SK-N-SH (cell line): ENCODE measurements at regions not wholly inside any gene's neighbourhood (a gene's known extent, or its start where the extent isn't known, plus 50 kb on each side); places are given as distances from the start of the nearest gene placed in this dataset.

ENCODE experiments used
- CTCF ChIA-PET: fragments of 300-600, 350-600 bp; formaldehyde crosslinking; extraction: SDS; loops from one replicate; lab custom pipeline; 2021; lab: Yijun Ruan, JAX
- POLR2A ChIA-PET: fragments of 350-600 bp; sonication (Branson Sonifier 250); formaldehyde crosslinking; extraction: SDS; loops from one replicate; lab custom pipeline; 2020; ENCODE audit warnings: antibody characterized with exemption, inconsistent platforms; lab: Yijun Ruan, JAX
- DNase-seq: peaks from one replicate; pipeline ENCODE4 v3.0.0; 2012
- H2AFZ ChIP-seq: fragments of 200-600 bp; sonication (generic); 2 replicates; pipeline ENCODE4 v1.8.1; 2016; ENCODE audit warnings: antibody characterized with exemption, mild to moderate bottlenecking, low read depth
- H3F3A ChIP-seq: fragments of 200-600 bp; sonication (generic); replicated peaks from 2 replicates; pipeline ENCODE3; 2016; ENCODE audit warnings: antibody characterized with exemption, mild to moderate bottlenecking; ENCODE audit not compliant: insufficient read depth
- H3K27ac ChIP-seq, 2 experiments: fragments of 200-500 bp in 1 of 2; fragments of 200-600 bp in 1 of 2; sonication (Bioruptor generic) in 1 of 2; sonication (generic), shearing (Covaris generic) in 1 of 2; 2 replicates each; pipeline versions ENCODE4 v1.5.1 to v1.6.1; 2014 to 2016; ENCODE audit warnings: low read depth in 2 of 2, inconsistent platforms in 1 of 2, low read length in 1 of 2, mild to moderate bottlenecking in 1 of 2, mixed read lengths in 1 of 2
- H3K27me3 ChIP-seq: fragments of 200-600 bp; sonication (generic), shearing (Covaris generic); 2 replicates; pipeline ENCODE4 v1.6.1; 2016; ENCODE audit warnings: mixed run types; ENCODE audit not compliant: insufficient read depth
- H3K36me3 ChIP-seq, 2 experiments: fragments of 200-500 bp in 1 of 2; fragments of 200-600 bp in 1 of 2; sonication (Bioruptor generic) in 1 of 2; sonication (generic) in 1 of 2; replicated peaks in 1 of 2; 2 replicates each; pipeline versions ENCODE3 to v1.5.1; 2014 to 2016; ENCODE audit warnings: low read length in 1 of 2, mild to moderate bottlenecking in 1 of 2; ENCODE audit not compliant: insufficient read depth in 2 of 2, control insufficient read depth in 1 of 2
- H3K4me1 ChIP-seq, 2 experiments: fragments of 200-500 bp in 1 of 2; fragments of 200-600 bp in 1 of 2; sonication (Bioruptor generic) in 1 of 2; sonication (generic), shearing (Covaris generic) in 1 of 2; 2 replicates each; pipeline versions ENCODE4 v1.5.1 to v1.6.1; 2014 to 2016; ENCODE audit warnings: low read depth in 1 of 2, low read length in 1 of 2, mixed run types in 1 of 2; ENCODE audit not compliant: insufficient read depth in 2 of 2, control insufficient read depth in 1 of 2
- H3K4me2 ChIP-seq: fragments of 200-600 bp; sonication (generic), shearing (Covaris generic); 2 replicates; pipeline ENCODE4 v1.6.1; 2017; ENCODE audit warnings: mixed run types
- H3K4me3 ChIP-seq, 2 experiments: fragments of 200-500 bp in 1 of 2; fragments of 200-600 bp in 1 of 2; sonication (Bioruptor generic) in 1 of 2; sonication (generic), shearing (Covaris generic) in 1 of 2; 2 replicates each; pipeline versions ENCODE4 v1.5.1 to v1.8.1; 2014 to 2016; ENCODE audit warnings: low read depth in 2 of 2, inconsistent platforms in 1 of 2, low read length in 1 of 2, mild to moderate bottlenecking in 1 of 2, mixed read lengths in 1 of 2, moderate library complexity in 1 of 2
- H3K79me2 ChIP-seq: fragments of 200-600 bp; sonication (generic); 2 replicates; pipeline ENCODE4 v1.8.1; 2017; ENCODE audit warnings: mild to moderate bottlenecking; ENCODE audit not compliant: insufficient read depth
- H3K9ac ChIP-seq: fragments of 200-600 bp; sonication (generic); 2 replicates; pipeline ENCODE4 v1.6.1; 2017; ENCODE audit warnings: mixed run types
- H3K9me2 ChIP-seq: fragments of 200-600 bp; sonication (generic); 2 replicates; pipeline ENCODE4 v1.6.1; 2017; ENCODE audit warnings: mixed run types
- H3K9me3 ChIP-seq: fragments of 200-600 bp; sonication (generic); 2 replicates; pipeline ENCODE4 v1.6.1; 2017; ENCODE audit warnings: mixed run types, mild to moderate bottlenecking, moderate library complexity
- H4K20me1 ChIP-seq: fragments of 200-600 bp; sonication (generic); 2 replicates; pipeline ENCODE4 v1.6.1; 2017; ENCODE audit warnings: mild to moderate bottlenecking, mixed run types; ENCODE audit not compliant: insufficient read depth
- CHD2 ChIP-seq: fragments of 150-350 bp; IDR thresholded peaks from 2 replicates; pipeline ENCODE4 v1.6.1; 2018; ENCODE audit warnings: low read length; ENCODE audit not compliant: partially characterized antibody
- ELF1 ChIP-seq: IDR thresholded peaks from 2 replicates; pipeline ENCODE4 v1.4.0; 2012
- EP300 ChIP-seq, 2 experiments: IDR thresholded peaks; 2 replicates each; pipeline versions ENCODE4 v1.4.0 to v1.6.1; 2012; ENCODE audit warnings: borderline replicate concordance in 1 of 2, low read depth in 1 of 2, low read length in 1 of 2
- FOSL2 ChIP-seq: IDR thresholded peaks from 2 replicates; pipeline ENCODE4 v1.4.0; 2012; ENCODE audit warnings: low read depth, mild to moderate bottlenecking, moderate library complexity, borderline replicate concordance
- FOXJ3 ChIP-seq: sonication (generic); formaldehyde crosslinking; IDR thresholded peaks from 2 replicates; pipeline ENCODE4 v1.5.1; 2020; ENCODE audit warnings: mild to moderate bottlenecking, missing genetic modification reagents
- GABPA ChIP-seq: IDR thresholded peaks from 2 replicates; pipeline ENCODE4 v1.4.0; 2012; ENCODE audit warnings: low read depth, mild to moderate bottlenecking
- GATA2 ChIP-seq: sonication (generic); formaldehyde crosslinking; IDR thresholded peaks from 2 replicates; pipeline ENCODE4 v1.5.0; 2020; ENCODE audit warnings: mild to moderate bottlenecking, missing genetic modification reagents
- MXI1 ChIP-seq: IDR thresholded peaks from 2 replicates; pipeline ENCODE4 v1.6.1; 2012; ENCODE audit warnings: mild to moderate bottlenecking, low read depth, low read length, improper control_type of control experiment
- NFIC ChIP-seq: IDR thresholded peaks from 2 replicates; pipeline ENCODE4 v1.4.0; 2012; ENCODE audit warnings: borderline replicate concordance
- NRF1 ChIP-seq: IDR thresholded peaks from 2 replicates; pipeline ENCODE4 v1.6.1; 2012; ENCODE audit warnings: low read depth, mild to moderate bottlenecking, low read length
- RCOR1 ChIP-seq: fragments of 150-350 bp; IDR thresholded peaks from 2 replicates; pipeline ENCODE4 v1.6.1; 2017; ENCODE audit warnings: antibody characterized with exemption, low read length
- RFX5 ChIP-seq: IDR thresholded peaks from 2 replicates; pipeline ENCODE4 v1.6.1; 2012; ENCODE audit warnings: mild to moderate bottlenecking, improper control_type of control experiment, low read length
- YY1 ChIP-seq: IDR thresholded peaks from 2 replicates; pipeline ENCODE4 v1.4.0; 2012; ENCODE audit warnings: low read depth, mild to moderate bottlenecking
- WGBS: methylation state at CpG from one replicate; pipeline ENCODE4 v1.1.6; 2017; ENCODE audit warnings: low lambda C conversion rate; 5-methylcytosine and 5-hydroxymethylcytosine counted together
- TF ChIP-seq, protein P1 (sequence below): IDR thresholded peaks from 2 replicates; pipeline ENCODE4 v1.4.0; 2012; ENCODE audit warnings: low read depth
- TF ChIP-seq, protein P2 (sequence below): IDR thresholded peaks from 2 replicates; pipeline ENCODE4 v1.4.0; 2012; ENCODE audit warnings: low read depth, borderline replicate concordance
- TF ChIP-seq, protein P3 (sequence below): IDR thresholded peaks from 2 replicates; pipeline ENCODE4; 2012

DNA sequence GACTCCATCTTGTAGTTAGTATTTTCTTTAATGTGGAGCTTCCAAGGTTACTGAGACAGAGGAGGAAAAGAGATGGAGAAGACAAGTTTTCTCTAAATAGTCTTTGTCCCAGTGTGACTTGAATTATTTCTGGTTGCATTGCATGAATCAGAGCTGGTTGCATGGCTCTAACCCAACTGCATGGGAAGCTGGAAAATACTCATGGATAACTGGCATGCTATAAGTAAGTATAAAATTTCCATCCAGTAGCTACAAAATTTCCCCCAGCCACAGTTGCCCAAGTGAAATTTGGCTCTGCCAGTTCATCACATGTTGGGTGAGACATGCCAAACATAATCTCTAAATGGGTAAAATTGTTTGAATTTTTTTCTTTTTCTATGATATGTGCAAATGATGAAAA is 1161.5 kb downstream of the CDH11 start:
- Histone ChIP-seq H3K79me2 (no peaks in the 10 kb centered on the region), H3K27ac (no peak overlapping the region), H3K4me1 (no peaks in the 10 kb centered on the region), H3K9me2 (no peaks in the 10 kb centered on the region), H3K27me3 (no peaks in the 10 kb centered on the region), H2AFZ (no peak overlapping the region), H3K36me3 (no peaks in the 10 kb centered on the region), H3F3A (no peaks in the 10 kb centered on the region), H3K9ac (no peak overlapping the region)
- DNase-seq = no peak
- ChIA-PET POLR2A (no interaction called here), CTCF (no interaction called here)
- TF ChIP-seq EP300 (IDR thresholded peaks at IDR 0.05; ENCODE audit: borderline replicate concordance in 1 of 2, low read depth in 1 of 2, low read length in 1 of 2) = no peak
- TF ChIP-seq NFIC = no peak
- TF ChIP-seq GATA2 (CRISPR knock-in tag) = no peak
- TF ChIP-seq MXI1 = no peak
- TF ChIP-seq GABPA = no peak
- TF ChIP-seq ELF1 = no peak
- no peak for TF ChIP-seq CHD2
- no peak for TF ChIP-seq NRF1
- TF ChIP-seq, protein P1, sequence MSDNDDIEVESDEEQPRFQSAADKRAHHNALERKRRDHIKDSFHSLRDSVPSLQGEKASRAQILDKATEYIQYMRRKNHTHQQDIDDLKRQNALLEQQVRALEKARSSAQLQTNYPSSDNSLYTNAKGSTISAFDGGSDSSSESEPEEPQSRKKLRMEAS = no peak
- no peak for TF ChIP-seq YY1
- no peak for TF ChIP-seq FOXJ3 (CRISPR knock-in tag)
- TF ChIP-seq, protein P2, sequence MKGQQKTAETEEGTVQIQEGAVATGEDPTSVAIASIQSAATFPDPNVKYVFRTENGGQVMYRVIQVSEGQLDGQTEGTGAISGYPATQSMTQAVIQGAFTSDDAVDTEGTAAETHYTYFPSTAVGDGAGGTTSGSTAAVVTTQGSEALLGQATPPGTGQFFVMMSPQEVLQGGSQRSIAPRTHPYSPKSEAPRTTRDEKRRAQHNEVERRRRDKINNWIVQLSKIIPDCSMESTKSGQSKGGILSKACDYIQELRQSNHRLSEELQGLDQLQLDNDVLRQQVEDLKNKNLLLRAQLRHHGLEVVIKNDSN = no peak
- TF ChIP-seq, protein P3, sequence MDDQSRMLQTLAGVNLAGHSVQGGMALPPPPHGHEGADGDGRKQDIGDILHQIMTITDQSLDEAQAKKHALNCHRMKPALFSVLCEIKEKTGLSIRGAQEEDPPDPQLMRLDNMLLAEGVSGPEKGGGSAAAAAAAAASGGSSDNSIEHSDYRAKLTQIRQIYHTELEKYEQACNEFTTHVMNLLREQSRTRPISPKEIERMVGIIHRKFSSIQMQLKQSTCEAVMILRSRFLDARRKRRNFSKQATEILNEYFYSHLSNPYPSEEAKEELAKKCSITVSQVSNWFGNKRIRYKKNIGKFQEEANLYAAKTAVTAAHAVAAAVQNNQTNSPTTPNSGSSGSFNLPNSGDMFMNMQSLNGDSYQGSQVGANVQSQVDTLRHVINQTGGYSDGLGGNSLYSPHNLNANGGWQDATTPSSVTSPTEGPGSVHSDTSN = no peak
- TF ChIP-seq RCOR1 = no peak
- TF ChIP-seq, all 33 proteins: peak for 0
- Histone ChIP-seq H4K20me1 (no peaks in the 10 kb centered on the region), H3K9me3 (no peaks in the 10 kb centered on the region), H3K4me2 (no peak overlapping the region), H3K4me3 (no peak overlapping the region)

DNA sequence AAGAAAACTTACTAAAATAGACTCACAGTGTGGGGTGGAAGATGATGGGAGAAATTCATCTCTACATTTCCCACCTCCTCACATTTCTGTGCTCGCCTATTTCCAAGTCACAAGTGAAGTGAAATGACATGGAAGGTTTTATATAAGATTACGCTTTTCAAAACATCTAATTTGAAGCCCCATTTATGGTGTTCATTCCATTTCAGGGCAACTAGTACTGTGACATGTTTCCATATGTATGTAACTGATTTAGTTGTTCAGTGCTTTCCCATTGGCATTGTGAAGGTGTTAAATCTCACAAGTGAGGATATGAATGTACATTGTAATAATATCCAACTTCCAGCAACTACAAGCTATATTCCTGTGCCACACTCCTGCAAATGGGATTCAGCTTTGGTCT is 1174.8 kb downstream of the CDH11 start:
- H3K79me2 ChIP-seq = no peaks in the 10 kb centered on the region
- no peak for TF ChIP-seq ELF1
- no peak for TF ChIP-seq FOSL2
- no peak for TF ChIP-seq FOXJ3 (CRISPR knock-in tag)
- no peak for TF ChIP-seq RFX5
- no peak for TF ChIP-seq RCOR1
- ChIA-PET POLR2A (no interaction called here), CTCF (no interaction called here)
- no peak overlapping the region for H3K27ac ChIP-seq
- no peaks in the 10 kb centered on the region for H3K36me3 ChIP-seq
- no peak overlapping the region for H3K9ac ChIP-seq
- no peak overlapping the region for H3K4me3 ChIP-seq
- H2AFZ ChIP-seq = no peak overlapping the region
- WGBS = 85% methylated on average over 2 of the region's 2 CpGs
- no peaks in the 10 kb centered on the region for H3K4me1 ChIP-seq
- no peaks in the 10 kb centered on the region for H3K9me3 ChIP-seq
- no peaks in the 10 kb centered on the region for H3K27me3 ChIP-seq
- H4K20me1 ChIP-seq = no peaks in the 10 kb centered on the region
- no peaks in the 10 kb centered on the region; the same call in 1 of the 2 replicates for H3K9me2 ChIP-seq
- no peak for DNase-seq
- H3F3A ChIP-seq = peaks cover 8% of the 10 kb centered on the region
- no peak overlapping the region for H3K4me2 ChIP-seq
